HL-60 (cell line): ENCODE measurements at regions not wholly inside any gene's neighbourhood (a gene's known extent, or its start where the extent isn't known, plus 50 kb on each side); places are given as distances from the start of the nearest gene placed in this dataset.

Experiments
- DNase-seq, 2 experiments: peaks; one replicate each; pipeline ENCODE4 v3.0.0-alpha.2; 2010 to 2020; ENCODE audit warnings: low read depth in 1 of 2, low spot score in 1 of 2
- H3K27ac ChIP-seq: fragments of 250-450 bp; sonication (Bioruptor Pico); replicated peaks from 2 replicates; pipeline ENCODE4 v1.5.1; 2020; ENCODE audit warnings: mild to moderate bottlenecking, moderate library complexity
- H3K27me3 ChIP-seq: fragments of 250-450 bp; sonication (Bioruptor Pico); 2 replicates; pipeline ENCODE4 v1.5.1; 2021; ENCODE audit warnings: mild to moderate bottlenecking, moderate library complexity; ENCODE audit not compliant: insufficient read depth, poor library complexity, severe bottlenecking
- H3K4me3 ChIP-seq: replicated peaks from 2 replicates; pipeline ENCODE4 v1.5.1; 2011; ENCODE audit warnings: mild to moderate bottlenecking, control low read depth, low read length; ENCODE audit not compliant: insufficient read depth
- GABPA ChIP-seq: IDR thresholded peaks from 2 replicates; pipeline ENCODE4 v1.6.1; 2012; ENCODE audit warnings: low read depth
- POLR2AphosphoS5 ChIP-seq: IDR thresholded peaks from 2 replicates; pipeline ENCODE4 v1.6.1; 2012; ENCODE audit warnings: low read depth
- SPI1 ChIP-seq: IDR thresholded peaks from 2 replicates; pipeline ENCODE4 v1.6.1; 2012; ENCODE audit warnings: low read depth, mild to moderate bottlenecking, borderline replicate concordance
- TF ChIP-seq, protein P1 (sequence below): IDR thresholded peaks from 2 replicates; pipeline ENCODE4 v1.6.1; 2012; ENCODE audit warnings: low read depth; ENCODE audit not compliant: insufficient replicate concordance
- TF ChIP-seq, protein P2 (sequence below): IDR thresholded peaks from one replicate; pipeline ENCODE4 v1.5.1; 2011; ENCODE audit warnings: low read length, control low read depth, inconsistent platforms; ENCODE audit not compliant: insufficient read depth

DNA sequence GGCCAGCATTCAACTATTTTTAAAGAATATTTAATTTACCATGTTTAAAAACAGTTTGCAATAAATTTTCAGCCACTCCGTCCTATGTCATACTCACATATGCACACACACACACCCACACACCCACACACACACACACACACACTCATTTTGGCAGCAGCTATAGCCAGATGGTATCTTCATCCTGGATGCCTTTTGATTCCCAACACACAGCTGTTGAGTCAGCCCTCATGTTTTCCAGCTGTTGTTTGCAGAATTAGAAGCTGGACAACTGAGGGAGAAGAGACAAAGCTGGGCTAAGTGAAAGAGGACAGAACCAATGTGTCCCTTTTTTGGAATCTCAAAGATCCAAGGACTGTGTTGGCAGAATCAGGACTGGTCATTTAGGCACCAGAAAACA is 80.0 kb upstream of the EGLN3 start:
- DNase-seq: no peak
- TF ChIP-seq, protein P1, sequence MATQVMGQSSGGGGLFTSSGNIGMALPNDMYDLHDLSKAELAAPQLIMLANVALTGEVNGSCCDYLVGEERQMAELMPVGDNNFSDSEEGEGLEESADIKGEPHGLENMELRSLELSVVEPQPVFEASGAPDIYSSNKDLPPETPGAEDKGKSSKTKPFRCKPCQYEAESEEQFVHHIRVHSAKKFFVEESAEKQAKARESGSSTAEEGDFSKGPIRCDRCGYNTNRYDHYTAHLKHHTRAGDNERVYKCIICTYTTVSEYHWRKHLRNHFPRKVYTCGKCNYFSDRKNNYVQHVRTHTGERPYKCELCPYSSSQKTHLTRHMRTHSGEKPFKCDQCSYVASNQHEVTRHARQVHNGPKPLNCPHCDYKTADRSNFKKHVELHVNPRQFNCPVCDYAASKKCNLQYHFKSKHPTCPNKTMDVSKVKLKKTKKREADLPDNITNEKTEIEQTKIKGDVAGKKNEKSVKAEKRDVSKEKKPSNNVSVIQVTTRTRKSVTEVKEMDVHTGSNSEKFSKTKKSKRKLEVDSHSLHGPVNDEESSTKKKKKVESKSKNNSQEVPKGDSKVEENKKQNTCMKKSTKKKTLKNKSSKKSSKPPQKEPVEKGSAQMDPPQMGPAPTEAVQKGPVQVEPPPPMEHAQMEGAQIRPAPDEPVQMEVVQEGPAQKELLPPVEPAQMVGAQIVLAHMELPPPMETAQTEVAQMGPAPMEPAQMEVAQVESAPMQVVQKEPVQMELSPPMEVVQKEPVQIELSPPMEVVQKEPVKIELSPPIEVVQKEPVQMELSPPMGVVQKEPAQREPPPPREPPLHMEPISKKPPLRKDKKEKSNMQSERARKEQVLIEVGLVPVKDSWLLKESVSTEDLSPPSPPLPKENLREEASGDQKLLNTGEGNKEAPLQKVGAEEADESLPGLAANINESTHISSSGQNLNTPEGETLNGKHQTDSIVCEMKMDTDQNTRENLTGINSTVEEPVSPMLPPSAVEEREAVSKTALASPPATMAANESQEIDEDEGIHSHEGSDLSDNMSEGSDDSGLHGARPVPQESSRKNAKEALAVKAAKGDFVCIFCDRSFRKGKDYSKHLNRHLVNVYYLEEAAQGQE: no peak
- Histone ChIP-seq H3K4me3 (no peak overlapping the region), H3K27ac (no peak overlapping the region), H3K27me3 (no peaks in the 10 kb centered on the region)

DNA sequence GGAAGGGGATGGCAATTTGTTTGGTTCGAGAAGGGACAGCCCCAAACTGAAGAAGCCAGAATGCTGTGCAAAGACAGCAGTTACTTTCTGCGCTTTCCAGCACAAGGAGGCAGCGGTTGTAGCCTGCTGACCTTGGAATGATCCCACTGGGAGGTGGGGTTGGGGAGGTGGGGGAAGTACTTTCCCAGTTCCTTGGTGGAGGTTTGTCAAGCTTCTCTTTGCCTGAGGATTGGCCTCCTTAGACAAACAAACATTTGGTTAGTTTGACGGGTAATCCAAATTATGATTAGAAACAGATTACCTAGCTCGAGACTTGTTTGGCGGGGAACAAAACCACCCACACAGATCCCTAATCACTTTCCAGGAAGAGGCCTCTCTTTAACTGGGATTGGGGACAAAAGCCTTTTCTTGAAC is 79.1 kb upstream of the EGLN3 start:
- Histone ChIP-seq H3K27ac (no peak overlapping the region), H3K27me3 (no peaks in the 10 kb centered on the region), H3K4me3 (no peak overlapping the region)
- TF ChIP-seq, protein P1: no peak
- DNase-seq: no peak

DNA sequence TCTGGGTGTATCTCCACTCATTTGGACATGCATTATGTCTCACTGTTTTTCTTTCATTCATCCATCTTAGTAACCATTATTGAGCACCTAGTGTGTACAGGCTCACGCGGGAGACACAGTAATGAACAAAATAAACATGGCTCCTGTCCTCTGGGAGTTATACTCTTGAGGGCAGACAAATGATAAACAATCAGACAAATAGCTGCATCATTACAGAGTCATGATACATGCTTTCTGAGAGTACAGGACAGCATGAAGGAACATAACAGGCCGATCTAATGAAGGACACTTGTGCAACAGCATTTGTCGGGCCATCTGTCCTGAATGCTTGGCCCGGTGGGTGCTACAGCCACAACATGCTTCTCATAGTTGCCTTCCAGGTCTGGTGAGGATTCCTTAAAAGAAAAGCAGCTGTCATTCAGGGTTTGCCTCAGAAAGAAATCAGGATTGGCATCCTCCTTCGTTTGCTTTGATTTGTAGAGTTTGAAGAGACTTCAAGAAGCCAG is 77.2 kb upstream of the EGLN3 start:
- no peak for DNase-seq
- no peak overlapping the region for H3K27ac ChIP-seq
- TF ChIP-seq, protein P1: no peak
- no peak for TF ChIP-seq GABPA
- TF ChIP-seq, protein P2, sequence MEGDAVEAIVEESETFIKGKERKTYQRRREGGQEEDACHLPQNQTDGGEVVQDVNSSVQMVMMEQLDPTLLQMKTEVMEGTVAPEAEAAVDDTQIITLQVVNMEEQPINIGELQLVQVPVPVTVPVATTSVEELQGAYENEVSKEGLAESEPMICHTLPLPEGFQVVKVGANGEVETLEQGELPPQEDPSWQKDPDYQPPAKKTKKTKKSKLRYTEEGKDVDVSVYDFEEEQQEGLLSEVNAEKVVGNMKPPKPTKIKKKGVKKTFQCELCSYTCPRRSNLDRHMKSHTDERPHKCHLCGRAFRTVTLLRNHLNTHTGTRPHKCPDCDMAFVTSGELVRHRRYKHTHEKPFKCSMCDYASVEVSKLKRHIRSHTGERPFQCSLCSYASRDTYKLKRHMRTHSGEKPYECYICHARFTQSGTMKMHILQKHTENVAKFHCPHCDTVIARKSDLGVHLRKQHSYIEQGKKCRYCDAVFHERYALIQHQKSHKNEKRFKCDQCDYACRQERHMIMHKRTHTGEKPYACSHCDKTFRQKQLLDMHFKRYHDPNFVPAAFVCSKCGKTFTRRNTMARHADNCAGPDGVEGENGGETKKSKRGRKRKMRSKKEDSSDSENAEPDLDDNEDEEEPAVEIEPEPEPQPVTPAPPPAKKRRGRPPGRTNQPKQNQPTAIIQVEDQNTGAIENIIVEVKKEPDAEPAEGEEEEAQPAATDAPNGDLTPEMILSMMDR: no peak
- TF ChIP-seq SPI1: no peak
- no peak for TF ChIP-seq POLR2AphosphoS5
- no peak overlapping the region for H3K4me3 ChIP-seq
- no peaks in the 10 kb centered on the region for H3K27me3 ChIP-seq

DNA sequence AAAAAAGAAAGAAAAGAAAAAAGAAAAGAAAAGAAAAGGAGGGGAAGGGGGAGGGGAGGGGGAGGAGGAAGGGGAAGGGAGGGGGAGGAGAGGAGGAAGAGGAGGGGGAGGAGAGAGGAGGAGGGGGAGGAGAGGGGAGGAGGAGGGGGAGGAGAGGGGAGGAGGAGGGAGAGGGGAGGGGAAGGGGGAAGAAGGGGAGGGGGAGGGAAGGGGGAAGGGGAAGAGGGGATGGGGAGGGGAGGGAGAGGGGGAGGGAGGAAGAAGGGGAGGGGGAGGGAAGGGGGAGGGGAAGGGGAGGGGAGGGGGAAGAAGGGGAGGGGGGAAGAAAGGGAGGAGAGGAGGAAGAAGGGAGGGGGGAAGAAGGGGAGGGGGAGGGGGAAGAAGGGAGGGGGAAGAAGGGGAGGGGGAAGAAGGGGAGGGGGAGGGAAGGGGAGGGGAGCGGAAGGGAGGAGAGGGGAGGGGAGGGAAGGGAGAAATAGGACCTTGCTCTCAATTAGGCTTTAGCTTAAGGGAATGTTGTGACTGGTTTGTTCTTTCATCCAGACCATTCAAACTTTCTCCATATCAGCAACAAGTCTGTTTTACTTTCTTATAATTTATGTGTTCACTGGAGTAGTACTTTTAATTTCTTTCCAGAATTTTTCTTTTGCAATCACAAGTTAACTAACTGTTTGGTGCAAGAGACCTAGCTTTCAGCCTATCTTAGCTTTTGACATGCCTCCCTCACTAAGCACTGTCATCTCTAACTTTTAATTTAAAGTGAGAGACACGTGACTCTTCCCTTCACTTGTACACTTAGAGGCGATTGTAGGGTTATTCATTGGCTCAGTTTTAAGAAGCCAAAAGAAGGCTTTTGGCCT is 76.5 kb upstream of the EGLN3 start:
- Histone ChIP-seq H3K27ac (no peak overlapping the region), H3K27me3 (no peaks in the 10 kb centered on the region), H3K4me3 (no peak overlapping the region)
- DNase-seq: no peak
- TF ChIP-seq GABPA (no peak), SPI1 (no peak), POLR2AphosphoS5 (no peak)
- TF ChIP-seq, protein P1: no peak
- TF ChIP-seq, protein P2: no peak
